CD14-positive monocyte (primary cell): ENCODE measurements at regions not wholly inside any gene's neighbourhood (a gene's known extent, or its start where the extent isn't known, plus 50 kb on each side); places are given as distances from the start of the nearest gene placed in this dataset.

Experiments used
- DNase-seq, 3 donors: peaks; one replicate each; pipeline ENCODE4 v3.0.0-alpha.2; 2011 to 2022
- H2AFZ ChIP-seq: 2 replicates; pipeline ENCODE4 v1.6.0; 2012; ENCODE audit warnings: mild to moderate bottlenecking, low read depth, low read length, inconsistent platforms; ENCODE audit not compliant: insufficient read depth, poor library complexity, severe bottlenecking
- H3K27ac ChIP-seq, 2 donors: 1 replicate in 1 of 2; 2 replicates in 1 of 2; pipeline ENCODE4 v1.5.1; 2012 to 2013; ENCODE audit warnings: low read length in 2 of 2, control low read depth in 1 of 2, inconsistent platforms in 1 of 2, low read depth in 1 of 2, mild to moderate bottlenecking in 1 of 2
- H3K27me3 ChIP-seq, 2 donors: one replicate each; pipeline versions ENCODE4 v1.6.0 to v1.6.1; 2011 to 2013; ENCODE audit warnings: low read length in 2 of 2; ENCODE audit not compliant: control insufficient read depth in 2 of 2, insufficient read depth in 2 of 2
- H3K36me3 ChIP-seq, 2 donors: replicated peaks in 1 of 2; 1 replicate in 1 of 2; 2 replicates in 1 of 2; pipeline versions ENCODE4 v1.5.1 to v1.6.1; 2012 to 2013; ENCODE audit warnings: low read length in 2 of 2, control low read depth in 1 of 2, inconsistent platforms in 1 of 2, mild to moderate bottlenecking in 1 of 2; ENCODE audit not compliant: insufficient read depth in 2 of 2, control insufficient read depth in 1 of 2
- H3K4me1 ChIP-seq, 2 donors: 1 replicate in 1 of 2; 2 replicates in 1 of 2; pipeline versions ENCODE4 v1.5.1 to v1.6.1; 2012 to 2013; ENCODE audit warnings: low read length in 2 of 2, control low read depth in 1 of 2, inconsistent platforms in 1 of 2, mild to moderate bottlenecking in 1 of 2, moderate library complexity in 1 of 2; ENCODE audit not compliant: insufficient read depth in 2 of 2, control insufficient read depth in 1 of 2
- H3K4me2 ChIP-seq: replicated peaks from 2 replicates; pipeline ENCODE3; 2012; ENCODE audit warnings: low read length, moderate library complexity, mild to moderate bottlenecking; ENCODE audit not compliant: poor library complexity, severe bottlenecking; ENCODE audit errors: extremely low read depth
- H3K4me3 ChIP-seq, 3 experiments: fragments of 200-600 bp in 1 of 3; sonication (generic) in 1 of 3; replicated peaks in 1 of 3; 1 replicate in 2 of 3; 2 replicates in 1 of 3; pipeline ENCODE4 v1.5.1; 2011 to 2013; ENCODE audit warnings: low read length in 3 of 3, mild to moderate bottlenecking in 3 of 3, control low read depth in 2 of 3, low read depth in 2 of 3, inconsistent platforms in 1 of 3, moderate library complexity in 1 of 3
- H3K79me2 ChIP-seq: 2 replicates; pipeline ENCODE4 v1.6.0; 2012; ENCODE audit warnings: mild to moderate bottlenecking, control low read depth, inconsistent platforms, low read length, moderate library complexity; ENCODE audit not compliant: insufficient read depth
- H3K9ac ChIP-seq: 2 replicates; pipeline ENCODE4 v1.6.0; 2017; ENCODE audit warnings: low read length, mild to moderate bottlenecking; ENCODE audit not compliant: insufficient read depth, poor library complexity, severe bottlenecking
- H3K9me3 ChIP-seq, 2 donors: replicated peaks in 1 of 2; 1 replicate in 1 of 2; 2 replicates in 1 of 2; pipeline versions ENCODE4 v1.5.1 to v1.6.1; 2012 to 2013; ENCODE audit warnings: low read length in 2 of 2, control low read depth in 1 of 2; ENCODE audit not compliant: control insufficient read depth in 1 of 2, insufficient read depth in 1 of 2
- H4K20me1 ChIP-seq: 2 replicates; pipeline ENCODE4 v1.6.0; 2012; ENCODE audit warnings: mild to moderate bottlenecking, low read length, control low read depth, moderate library complexity; ENCODE audit not compliant: insufficient read depth
- H3K27ac Mint-ChIP-seq, 7 donors: one replicate each; pipeline ENCODE4 v1.8.0; 2020; ENCODE audit warnings: mild to moderate bottlenecking in 7 of 7, mixed read lengths in 7 of 7, moderate library complexity in 6 of 7, inconsistent platforms in 2 of 7
- H3K27me3 Mint-ChIP-seq, 3 donors: one replicate each; pipeline ENCODE4 v1.8.0; 2021 to 2022; ENCODE audit warnings: low read depth in 3 of 3, mild to moderate bottlenecking in 3 of 3, mixed read lengths in 3 of 3, moderate library complexity in 3 of 3, inconsistent platforms in 1 of 3
- H3K36me3 Mint-ChIP-seq, 2 donors: one replicate each; pipeline ENCODE4 v1.8.0; 2020; ENCODE audit warnings: mixed read lengths in 2 of 2, inconsistent platforms in 1 of 2, mild to moderate bottlenecking in 1 of 2
- H3K4me1 Mint-ChIP-seq: one replicate; pipeline ENCODE4 v1.8.0; 2020; ENCODE audit warnings: mild to moderate bottlenecking, mixed read lengths
- H3K4me3 Mint-ChIP-seq, 2 donors: one replicate each; pipeline ENCODE4 v1.8.0; 2020; ENCODE audit warnings: mild to moderate bottlenecking in 2 of 2, mixed read lengths in 2 of 2, moderate library complexity in 1 of 2
- H3K9me3 Mint-ChIP-seq, 7 donors: one replicate each; pipeline ENCODE4 v1.8.0; 2020 to 2022; ENCODE audit warnings: mixed read lengths in 7 of 7, mild to moderate bottlenecking in 6 of 7, moderate library complexity in 6 of 7, inconsistent platforms in 2 of 7
- CTCF ChIP-seq: fragments of 200-600 bp; IDR thresholded peaks from one replicate; pipeline ENCODE4 v1.8.0; 2022; ENCODE audit warnings: antibody characterized with exemption, mild to moderate bottlenecking
- WGBS: methylation state at CpG from one replicate; pipeline ENCODE4 v1.1.5; 2013; ENCODE audit warnings: missing lambda C conversion rate; ENCODE audit not compliant: insufficient coverage; 5-methylcytosine and 5-hydroxymethylcytosine counted together
- intact Hi-C, 2 donors: fragments of 100-400 bp; cut with micrococcal nuclease; formaldehyde crosslinking; loops; one replicate each; pipeline versions ENCODE4 v1.15.0 to v1.15.1; 2023

- TF ChIP-seq CTCF, result no peak
- intact Hi-C loops, result no loop called here
Measured at GRCh38 chr2:47638430-47638829, 67.6 kb upstream of the KCNK12 start.

GRCh38 chr2:47636596-47637264 lies 65.9 kb upstream of the KCNK12 start:
- Histone ChIP-seq H3K9me3 (no peaks in the 10 kb centered on the region), H4K20me1 (no peaks in the 10 kb centered on the region), H3K79me2 (no peaks in the 10 kb centered on the region), H3K36me3 (no peaks in the 10 kb centered on the region), H3K4me1 (no peaks in the 10 kb centered on the region), H2AFZ (no peak overlapping the region), H3K9ac (no peak overlapping the region), H3K4me3 (no peak overlapping the region), H3K27ac (no peak overlapping the region), H3K27me3 (no peaks in the 10 kb centered on the region), H3K4me2 (no peak overlapping the region)
- Mint-ChIP-seq H3K27me3 (peaks cover 2 to 10% (median 2%) of the 10 kb centered on the region in 3 donors), H3K9me3 (peaks cover 0 to 3% (median 0%) of the 10 kb centered on the region in 7 donors), H3K36me3 (no peaks in the 10 kb centered on the region), H3K4me3 (no peak overlapping the region), H3K27ac (no peak overlapping the region), H3K4me1 (peaks cover 5% of the 10 kb centered on the region)
- intact Hi-C loops, result no loop called here
- DNase-seq, result no peak
- no peak for TF ChIP-seq CTCF
- 90% methylated on average over 2 of the region's 10 CpGs for WGBS

More at GRCh38 chr2:47638430-47638829, 67.6 kb upstream of the KCNK12 start:
- Histone ChIP-seq H2AFZ (no peak overlapping the region), H3K4me1 (no peaks in the 10 kb centered on the region), H3K9ac (no peak overlapping the region), H3K27ac (no peak overlapping the region), H3K4me3 (no peak overlapping the region), H3K9me3 (no peaks in the 10 kb centered on the region), H3K4me2 (no peak overlapping the region), H3K79me2 (no peaks in the 10 kb centered on the region), H3K36me3 (no peaks in the 10 kb centered on the region), H3K27me3 (no peaks in the 10 kb centered on the region), H4K20me1 (no peaks in the 10 kb centered on the region)
- H3K4me1 Mint-ChIP-seq, result peaks cover 5% of the 10 kb centered on the region
- H3K27me3 Mint-ChIP-seq, result peaks cover 2 to 11% (median 2%) of the 10 kb centered on the region in 3 donors
- DNase-seq, result no peak
- 100% methylated on average over 1 of the region's 2 CpGs for WGBS
- no peaks in the 10 kb centered on the region for H3K36me3 Mint-ChIP-seq
- H3K27ac Mint-ChIP-seq, result no peak overlapping the region
- H3K4me3 Mint-ChIP-seq, result no peak overlapping the region
- H3K9me3 Mint-ChIP-seq, result peaks cover 0 to 3% (median 0%) of the 10 kb centered on the region in 7 donors
